HEK293T (cell line): ENCODE measurements at regions not wholly inside any gene's neighbourhood (a gene's known extent, or its start where the extent isn't known, plus 50 kb on each side); places are given as distances from the start of the nearest gene placed in this dataset.

Source experiments
- ARNT ChIP-seq: fragments of 450-650 bp; IDR thresholded peaks from 2 replicates; pipeline ENCODE4 v1.6.1; 2017; ENCODE audit warnings: mild to moderate bottlenecking
- BHLHE40 ChIP-seq: fragments of 450-650 bp; IDR thresholded peaks from 2 replicates; pipeline ENCODE4 v1.6.1; 2016; ENCODE audit warnings: mild to moderate bottlenecking, moderate library complexity, borderline replicate concordance
- FOXA1 ChIP-seq: fragments of 450-650 bp; IDR thresholded peaks from 2 replicates; pipeline ENCODE4 v1.6.1; 2016; ENCODE audit warnings: mild to moderate bottlenecking
- FOXM1 ChIP-seq: fragments of 450-650 bp; IDR thresholded peaks from 2 replicates; pipeline ENCODE4 v1.6.1; 2017; ENCODE audit warnings: mild to moderate bottlenecking, borderline replicate concordance
- SUZ12 ChIP-seq: fragments of 450-650 bp; IDR thresholded peaks from 2 replicates; pipeline ENCODE4 v1.6.1; 2016; ENCODE audit warnings: mild to moderate bottlenecking
- TARDBP ChIP-seq: fragments of 450-650 bp; IDR thresholded peaks from 2 replicates; pipeline ENCODE4 v1.6.1; 2016

DNA sequence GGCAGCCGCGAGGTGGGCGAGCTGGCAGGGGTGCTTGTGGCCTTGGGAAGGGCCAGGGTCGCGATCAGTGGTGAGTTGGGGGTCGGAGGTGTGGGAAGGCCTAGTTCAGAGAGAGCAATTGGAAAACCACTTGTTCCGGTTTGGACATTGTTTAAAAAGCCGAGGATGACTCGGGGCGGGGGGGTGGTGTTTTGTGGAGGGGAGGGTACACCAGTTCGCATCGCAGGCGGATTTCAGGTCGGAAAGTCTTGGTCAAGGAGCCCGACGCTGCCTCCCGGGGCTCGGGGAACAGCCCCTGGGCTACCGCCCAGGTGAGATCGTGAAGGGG, 66.4 kb downstream of the KPNA2 start:
- TF ChIP-seq ARNT (no peak), FOXM1 (no peak), BHLHE40 (no peak), FOXA1 (no peak), SUZ12 (no peak), TARDBP (no peak)
